IPS-NIHi7 (cell line): ENCODE measurements at regions not wholly inside any gene's neighbourhood (a gene's known extent, or its start where the extent isn't known, plus 50 kb on each side); places are given as distances from the start of the nearest gene placed in this dataset.
"Not testable (repeated sequence)": the region's sequence is repeated elsewhere in the genome, so short reads cannot be mapped to it uniquely, and the experiment has no call there.

Source experiments
- DNase-seq: peaks from one replicate; pipeline ENCODE4 v3.0.0; 2012; ENCODE audit warnings: mixed read lengths; ENCODE audit errors: extremely low spot score

GRCh38 chr2:8118940-8119781 lies 562.7 kb upstream of the ID2 start:
- peak; percentile 45 for DNase-seq

GRCh38 chr2:8119782-8120505 lies 561.9 kb upstream of the ID2 start:
- no peak for DNase-seq

- no peak for DNase-seq
These were observed 561.4 kb upstream of the ID2 start for GRCh38 chr2:8120506-8120860.

GRCh38 chr2:8121022-8121825 lies 560.6 kb upstream of the ID2 start:
- no peak for DNase-seq

GRCh38 chr2:8121826-8122513 lies 559.9 kb upstream of the ID2 start:
- no peak for DNase-seq

GRCh38 chr2:8122520-8122919 lies 559.3 kb upstream of the ID2 start:
- DNase-seq: no peak

- DNase-seq: no peak
These were observed 558.4 kb upstream of the ID2 start for GRCh38 chr2:8123464-8123863.

GRCh38 chr2:8125741-8126711 lies 555.8 kb upstream of the ID2 start:
- no peak for DNase-seq

- DNase-seq: no peak
These were observed 555.1 kb upstream of the ID2 start for GRCh38 chr2:8126783-8127182.

- not testable (repeated sequence) for DNase-seq
These were observed 550.4 kb upstream of the ID2 start for GRCh38 chr2:8131423-8131822.

GRCh38 chr2:8132351-8132831 lies 549.5 kb upstream of the ID2 start:
- no peak for DNase-seq

- no peak for DNase-seq
These were observed 549.0 kb upstream of the ID2 start for GRCh38 chr2:8132879-8133278.

GRCh38 chr2:8133363-8133762 lies 548.5 kb upstream of the ID2 start:
- DNase-seq: no peak

GRCh38 chr2:8133913-8134472 lies 547.9 kb upstream of the ID2 start:
- DNase-seq: no peak

GRCh38 chr2:8134473-8134932 lies 547.4 kb upstream of the ID2 start:
- DNase-seq: no peak

GRCh38 chr2:8134985-8135682 lies 546.7 kb upstream of the ID2 start:
- no peak for DNase-seq

GRCh38 chr2:8137801-8138200 lies 544.1 kb upstream of the ID2 start:
- no peak for DNase-seq

- no peak for DNase-seq
These were observed 543.3 kb upstream of the ID2 start for GRCh38 chr2:8138525-8138922.

GRCh38 chr2:8138923-8139667 lies 542.8 kb upstream of the ID2 start:
- DNase-seq: no peak
